Epithelial cell of proximal tubule (primary cell): ENCODE measurements at regions not wholly inside any gene's neighbourhood (a gene's known extent, or its start where the extent isn't known, plus 50 kb on each side); places are given as distances from the start of the nearest gene placed in this dataset.

Source experiments
- DNase-seq: peaks from one replicate; pipeline ENCODE4 v3.0.0-alpha.2; 2011; ENCODE audit warnings: low read depth
- H3K4me3 ChIP-seq: 2 replicates; pipeline ENCODE4 v1.5.1; 2011; ENCODE audit warnings: low read depth, mild to moderate bottlenecking, low read length
- TF ChIP-seq, protein P1 (sequence below): conservative IDR thresholded peaks from 2 replicates; pipeline ENCODE4 v1.5.1; 2012; ENCODE audit warnings: low read depth, mild to moderate bottlenecking, low read length

DNA sequence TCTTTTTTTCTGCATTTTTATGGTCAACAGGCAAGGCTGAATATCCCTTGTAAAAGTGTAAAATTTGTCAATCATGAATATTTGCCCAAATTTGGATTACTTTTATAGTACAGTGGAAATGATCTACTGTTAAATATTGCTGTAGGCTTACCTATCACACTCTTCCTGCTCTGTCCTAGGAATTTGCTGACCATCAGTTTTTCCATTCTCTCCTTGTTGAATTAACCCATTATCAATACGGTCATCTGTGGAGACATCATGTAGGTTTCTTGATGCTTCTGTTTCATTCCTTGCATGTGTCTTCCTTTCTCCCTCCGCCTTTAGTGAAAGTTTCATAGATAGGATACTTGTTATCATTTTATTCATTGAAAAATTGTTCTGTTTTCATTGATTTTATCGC, 139.6 kb upstream of the TUBA3C start:
- no peak for DNase-seq
- no peak overlapping the region for H3K4me3 ChIP-seq
- TF ChIP-seq, protein P1, sequence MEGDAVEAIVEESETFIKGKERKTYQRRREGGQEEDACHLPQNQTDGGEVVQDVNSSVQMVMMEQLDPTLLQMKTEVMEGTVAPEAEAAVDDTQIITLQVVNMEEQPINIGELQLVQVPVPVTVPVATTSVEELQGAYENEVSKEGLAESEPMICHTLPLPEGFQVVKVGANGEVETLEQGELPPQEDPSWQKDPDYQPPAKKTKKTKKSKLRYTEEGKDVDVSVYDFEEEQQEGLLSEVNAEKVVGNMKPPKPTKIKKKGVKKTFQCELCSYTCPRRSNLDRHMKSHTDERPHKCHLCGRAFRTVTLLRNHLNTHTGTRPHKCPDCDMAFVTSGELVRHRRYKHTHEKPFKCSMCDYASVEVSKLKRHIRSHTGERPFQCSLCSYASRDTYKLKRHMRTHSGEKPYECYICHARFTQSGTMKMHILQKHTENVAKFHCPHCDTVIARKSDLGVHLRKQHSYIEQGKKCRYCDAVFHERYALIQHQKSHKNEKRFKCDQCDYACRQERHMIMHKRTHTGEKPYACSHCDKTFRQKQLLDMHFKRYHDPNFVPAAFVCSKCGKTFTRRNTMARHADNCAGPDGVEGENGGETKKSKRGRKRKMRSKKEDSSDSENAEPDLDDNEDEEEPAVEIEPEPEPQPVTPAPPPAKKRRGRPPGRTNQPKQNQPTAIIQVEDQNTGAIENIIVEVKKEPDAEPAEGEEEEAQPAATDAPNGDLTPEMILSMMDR, result no peak

DNA sequence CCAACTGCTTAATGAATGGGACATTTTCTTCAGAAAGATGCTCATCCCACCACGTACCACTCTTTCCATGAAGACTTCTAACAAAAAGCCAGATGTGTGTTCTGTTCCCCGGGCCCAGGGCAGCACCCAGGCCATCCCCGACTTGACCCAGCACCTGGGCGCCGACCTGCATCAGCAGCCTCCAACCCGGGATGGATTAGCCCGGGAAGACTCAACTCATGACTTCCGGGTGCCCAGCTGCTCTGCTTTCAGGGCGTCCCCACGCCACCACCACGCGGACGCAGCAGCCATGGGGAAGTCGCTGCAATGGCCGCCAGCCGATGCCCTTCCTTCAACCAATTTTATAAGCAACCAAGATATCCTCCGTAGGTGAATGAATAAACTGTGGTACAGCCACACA, 123.8 kb upstream of the TUBA3C start:
- no peak for DNase-seq
- TF ChIP-seq, protein P1, result no peak
- H3K4me3 ChIP-seq, result no peak overlapping the region

DNA sequence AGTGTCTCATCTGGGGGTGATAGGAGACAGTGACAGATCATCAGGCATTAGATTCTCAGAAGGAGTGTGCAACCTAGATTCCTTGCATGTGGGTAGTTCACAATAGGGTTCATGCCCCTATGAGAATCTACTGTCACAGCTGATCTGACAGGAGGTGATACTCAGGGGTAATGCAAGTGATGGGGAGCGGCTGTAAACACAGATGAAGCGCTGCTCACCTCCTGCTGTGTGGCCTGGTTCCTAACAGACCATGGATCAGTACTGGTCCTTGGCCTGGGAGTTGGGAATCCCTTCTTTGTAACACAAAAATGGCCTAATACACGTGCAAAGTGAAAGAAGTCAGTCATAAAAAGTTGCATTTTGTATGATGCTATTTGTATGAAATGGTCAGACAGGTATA, 107.6 kb upstream of the TUBA3C start:
- H3K4me3 ChIP-seq, result no peak overlapping the region
- TF ChIP-seq, protein P1, result no peak
- no peak for DNase-seq

DNA sequence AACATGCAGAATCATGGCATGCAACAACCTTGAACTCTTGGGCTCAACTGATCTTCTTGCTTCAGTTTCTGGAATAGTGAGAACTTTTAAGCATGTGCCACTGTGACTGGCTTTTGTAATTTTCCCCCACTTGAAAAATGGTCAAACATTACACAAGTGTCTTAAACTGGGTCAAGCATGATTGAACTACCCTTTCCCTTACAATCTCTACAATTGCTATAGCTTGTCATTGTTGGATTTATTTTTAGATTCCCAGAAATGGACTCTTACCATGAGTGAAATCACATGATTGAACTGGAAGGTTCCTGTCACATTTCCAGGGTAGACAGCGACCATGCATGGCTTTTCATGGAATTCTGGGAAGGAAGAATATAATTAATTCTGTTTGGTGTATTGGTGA, 102.2 kb upstream of the TUBA3C start:
- DNase-seq, result no peak
- TF ChIP-seq, protein P1, result no peak

DNA sequence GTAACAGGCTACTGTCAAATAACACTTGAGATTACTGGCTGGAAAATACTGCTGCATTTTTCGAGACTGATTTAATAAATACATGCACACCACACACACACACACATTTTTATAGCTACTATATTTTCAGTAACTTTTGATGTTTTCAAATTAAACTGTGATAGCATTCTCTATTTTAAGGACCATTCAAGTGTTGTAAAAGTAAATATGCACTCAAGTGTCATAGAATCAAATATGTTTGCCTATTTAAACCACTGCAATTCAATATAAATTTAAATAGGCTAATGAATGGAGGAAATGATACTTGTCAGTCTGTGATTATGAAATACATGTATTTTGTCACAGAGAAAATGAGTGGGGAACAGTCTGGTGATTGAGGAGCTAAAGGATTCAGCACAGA, 86.7 kb upstream of the TUBA3C start:
- no peak for DNase-seq
- TF ChIP-seq, protein P1, result no peak
- H3K4me3 ChIP-seq, result no peak overlapping the region

More for the DNA sequence above, 102.2 kb upstream of the TUBA3C start:
- no peak overlapping the region for H3K4me3 ChIP-seq

- no peak for DNase-seq
- TF ChIP-seq, protein P1, result no peak
- no peak overlapping the region for H3K4me3 ChIP-seq
Measured at GRCh38 chr13:19267746-19268145, 86.1 kb upstream of the TUBA3C start.

DNA sequence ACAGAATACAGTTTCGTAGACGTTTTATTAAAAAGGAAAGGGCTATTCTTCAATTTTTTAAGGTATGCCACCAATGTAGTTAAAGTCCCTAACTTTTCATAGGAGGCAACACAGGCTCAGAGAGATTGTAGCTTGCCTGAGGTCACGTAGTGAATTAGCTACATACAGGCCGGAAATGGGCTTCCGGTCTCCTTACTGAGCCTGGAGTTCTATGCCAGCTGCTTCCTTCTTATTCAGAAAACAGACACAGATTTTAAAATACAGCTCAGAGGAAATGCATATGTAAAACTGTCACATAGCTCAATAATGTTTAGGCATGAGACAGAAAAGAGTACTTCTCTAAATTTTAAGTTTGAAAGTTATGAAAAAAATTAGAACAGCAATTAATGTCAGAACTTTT, 85.4 kb upstream of the TUBA3C start:
- H3K4me3 ChIP-seq, result no peak overlapping the region
- DNase-seq, result no peak
- TF ChIP-seq, protein P1, result no peak
